KBM-7 (cell line): ENCODE measurements at regions not wholly inside any gene's neighbourhood (a gene's known extent, or its start where the extent isn't known, plus 50 kb on each side); places are given as distances from the start of the nearest gene placed in this dataset.
"Not testable (repeated sequence)": the region's sequence is repeated elsewhere in the genome, so short reads cannot be mapped to it uniquely, and the experiment has no call there.

ENCODE experiments used
- DNase-seq: peaks from one replicate; pipeline ENCODE4 v3.0.0-alpha.2; 2015
- in situ Hi-C: fragments of 300-500 bp; cut with MboI; formaldehyde crosslinking; loops from 2 replicates; pipeline ENCODE4 v1.14.3; 2020; ENCODE audit warnings: low sequenced_read_pairs, low pct_unique_long_range_greater_than_20kb, mixed read lengths

DNA sequence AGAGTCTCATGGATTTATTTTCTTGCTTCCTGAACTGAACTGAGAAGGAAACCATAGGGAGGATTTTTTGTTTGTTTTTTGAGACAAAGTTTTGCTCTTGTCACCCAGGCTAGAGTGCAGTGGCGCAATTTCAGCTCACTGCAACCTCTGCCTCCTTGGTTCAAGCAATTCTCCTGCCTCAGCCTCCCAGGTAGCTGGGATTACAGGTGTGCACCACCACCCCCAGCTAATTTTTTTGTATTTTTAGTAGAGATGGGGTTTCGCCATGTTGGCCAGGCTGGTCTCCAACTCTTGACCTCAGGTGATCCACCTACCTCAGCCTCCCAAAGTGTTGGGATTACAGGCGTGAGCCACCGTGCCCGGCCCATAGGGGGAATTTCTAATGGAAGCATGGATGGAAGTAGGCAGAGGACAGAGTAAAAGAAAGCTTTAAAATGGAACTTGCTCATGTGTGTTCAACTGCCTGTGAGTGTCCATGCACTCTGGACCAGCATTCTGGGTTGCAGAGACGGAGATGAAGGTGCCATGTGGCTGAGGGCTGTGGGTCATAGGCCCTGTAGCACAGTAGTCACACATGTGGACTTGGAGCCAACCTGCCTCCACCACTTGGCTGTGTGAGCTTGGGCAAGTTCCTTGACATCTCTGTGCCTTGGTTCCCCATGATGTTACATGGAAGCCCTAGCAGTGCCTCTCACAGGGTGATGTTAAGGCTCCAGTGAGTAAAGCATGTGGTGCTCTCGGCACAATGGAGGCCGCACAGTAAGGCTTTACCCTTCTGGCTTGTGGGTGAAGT is 68.5 kb upstream of the ID2 start:
- DNase-seq, in situ Hi-C loops: not testable (repeated sequence)

DNA sequence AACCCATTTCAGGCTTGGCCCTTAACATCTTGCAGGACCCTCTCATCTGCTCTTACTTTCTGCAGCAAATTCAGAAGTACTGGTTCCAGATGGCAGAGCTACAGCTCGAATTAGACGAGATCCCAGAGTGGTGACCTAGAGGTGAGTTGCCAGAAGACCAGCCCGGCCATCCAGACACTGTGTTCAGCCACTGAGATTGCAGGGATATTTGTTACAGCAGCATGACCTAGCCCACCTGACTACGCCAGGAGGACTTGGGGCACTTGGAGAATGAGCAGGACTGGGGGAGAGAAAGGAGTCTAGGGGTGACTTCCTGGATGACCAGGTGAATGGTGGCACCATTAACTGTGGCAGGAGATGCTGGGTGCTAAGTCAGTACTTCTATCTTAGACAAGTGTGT is 67.2 kb upstream of the ID2 start:
- DNase-seq: no peak
- in situ Hi-C loops: no loop called here

DNA sequence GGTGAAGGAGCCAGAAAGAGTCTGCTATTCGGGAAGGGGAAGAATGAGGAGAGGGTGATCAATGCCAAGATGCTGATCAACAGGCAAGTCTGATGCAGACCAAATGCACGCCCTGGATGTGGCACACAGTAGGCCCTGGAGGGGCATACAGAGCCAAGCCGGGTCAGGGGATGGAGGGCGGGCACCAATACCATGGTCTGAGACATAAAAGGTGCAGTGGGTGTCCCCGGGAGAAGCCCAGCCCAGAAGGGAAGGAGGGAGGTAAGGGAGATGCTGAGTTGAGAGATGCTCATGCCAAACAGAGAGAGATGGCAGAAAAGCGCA is 66.6 kb upstream of the ID2 start:
- no peak for DNase-seq
- in situ Hi-C loops: no loop called here

DNA sequence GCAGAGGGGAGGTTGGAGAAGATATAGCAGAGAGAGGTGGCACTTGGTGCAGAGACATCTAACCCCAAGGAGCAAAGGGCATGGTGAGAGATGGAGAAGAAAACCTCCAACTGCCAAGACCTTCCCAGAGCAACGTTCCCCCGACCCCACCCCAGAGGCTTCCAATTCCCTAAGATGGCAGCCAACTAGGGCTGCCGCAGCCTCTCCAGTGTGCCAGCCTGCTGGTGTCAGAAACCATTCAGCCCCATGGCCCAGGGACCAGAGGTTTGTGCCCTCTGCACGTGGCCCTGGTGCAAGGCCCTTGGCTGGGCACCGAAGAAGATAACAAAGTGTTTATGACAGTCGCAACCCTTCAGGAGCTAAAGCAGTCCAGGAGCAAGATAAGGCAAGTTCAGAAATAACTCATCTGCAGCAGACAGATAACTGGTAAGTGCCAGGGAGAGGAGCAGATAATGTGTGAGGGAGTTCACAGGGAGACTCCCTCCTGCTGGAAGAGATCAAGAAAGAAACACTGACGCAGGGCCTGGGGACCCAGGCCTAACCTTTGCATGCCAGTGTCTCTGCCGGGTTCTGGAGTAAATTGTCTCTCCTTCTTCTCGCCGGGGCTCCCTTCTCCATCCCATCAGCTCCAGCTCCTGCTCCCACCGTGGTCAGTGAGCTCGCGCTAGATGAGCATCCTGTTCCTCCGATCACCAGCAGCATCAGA is 66.1 kb upstream of the ID2 start:
- in situ Hi-C loops: no loop called here
- no peak for DNase-seq

DNA sequence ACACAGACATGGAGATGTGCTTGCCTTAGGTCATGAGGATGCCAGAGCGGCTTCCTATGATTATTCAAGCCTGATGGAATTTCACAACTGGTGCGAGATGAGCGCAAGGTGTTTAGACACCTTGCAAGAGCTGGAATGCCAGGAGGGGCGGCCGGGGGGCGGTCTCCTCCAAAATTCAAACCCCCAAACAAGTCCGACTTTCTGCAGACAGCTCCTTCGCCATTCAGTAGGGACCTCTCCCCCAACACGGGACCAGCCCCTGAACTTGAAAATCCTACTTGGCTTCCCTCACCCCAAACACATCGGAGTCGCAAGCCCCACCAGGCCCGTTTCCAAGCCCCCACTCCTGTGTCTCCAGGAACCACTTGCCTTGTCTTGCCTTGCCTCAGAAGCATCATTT is 64.8 kb upstream of the ID2 start:
- DNase-seq: no peak
- in situ Hi-C loops: no loop called here

DNA sequence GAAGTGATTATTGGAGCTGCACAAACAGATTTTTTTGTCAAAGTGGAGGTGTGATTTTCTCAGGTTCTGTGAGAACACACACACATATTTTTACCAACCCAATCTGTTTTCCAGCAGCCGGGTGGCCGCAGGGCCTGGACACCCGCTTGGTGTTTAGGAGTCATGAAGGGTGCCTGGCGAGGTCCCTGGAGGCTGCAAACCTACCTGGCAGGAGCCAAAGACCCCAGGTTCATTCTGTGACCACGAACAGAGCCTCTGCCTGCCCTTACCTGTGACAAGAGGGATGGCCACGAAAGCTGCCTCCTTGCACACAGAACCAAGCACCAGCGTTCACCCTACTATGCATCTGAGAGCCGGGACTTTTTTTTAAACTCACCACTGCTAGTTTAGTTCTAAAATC is 64.3 kb upstream of the ID2 start:
- in situ Hi-C loops: no loop called here
- no peak for DNase-seq

DNA sequence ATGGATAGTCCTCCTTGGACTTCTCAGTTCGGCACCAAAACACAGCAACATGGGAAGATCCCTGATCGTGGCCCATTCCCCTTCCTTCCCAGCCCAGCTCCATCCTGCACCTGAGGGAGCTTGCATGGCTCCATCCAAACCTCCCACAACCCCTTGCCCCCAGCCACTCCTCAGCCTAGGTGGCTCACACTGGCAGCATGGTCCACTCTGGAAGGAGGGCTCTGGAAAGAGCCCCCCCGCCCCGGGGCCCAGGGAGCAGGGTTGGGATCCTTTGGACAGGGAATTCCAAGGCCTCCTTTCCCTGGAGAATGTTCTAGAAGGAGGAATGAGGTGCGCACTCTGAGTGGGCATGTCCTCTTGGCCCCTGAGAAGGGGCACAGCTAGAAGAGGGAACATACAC is 62.8 kb upstream of the ID2 start:
- no peak for DNase-seq
- in situ Hi-C loops: no loop called here

DNA sequence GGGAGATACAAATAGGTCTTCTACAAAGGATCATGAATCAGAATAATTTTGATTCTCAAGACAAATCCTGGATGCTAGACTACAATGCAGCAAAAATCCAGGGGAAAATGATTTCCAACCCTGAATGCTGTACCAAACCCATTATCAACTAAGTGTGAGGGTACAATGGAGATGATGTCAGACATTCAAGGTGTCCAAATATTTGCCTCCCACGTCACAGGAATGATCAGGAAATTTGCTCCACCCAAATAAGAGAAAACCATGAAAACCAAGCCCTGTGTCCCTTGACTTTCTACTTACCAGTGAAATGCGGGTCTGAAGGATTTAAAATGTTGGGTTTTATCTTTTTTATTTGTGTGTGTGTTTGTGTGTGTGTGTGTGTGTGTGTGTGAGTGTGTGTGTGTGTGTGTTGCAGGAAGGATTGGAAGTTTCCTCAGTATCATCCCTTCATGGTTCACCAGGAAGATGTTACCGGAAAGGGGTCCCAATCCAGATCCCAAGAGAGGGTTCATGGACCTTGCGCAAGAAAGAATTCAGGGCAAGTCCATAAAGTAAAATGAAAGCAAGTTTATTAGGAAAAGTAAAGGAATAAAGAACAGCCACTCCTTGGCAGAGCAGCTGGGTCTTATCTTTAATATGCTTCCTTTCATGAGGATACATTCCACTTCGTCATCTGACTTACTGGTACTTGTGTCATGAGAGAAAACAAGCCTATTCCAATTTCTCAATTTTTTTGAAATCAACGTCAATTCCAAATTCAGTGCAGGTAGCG is 61.1 kb upstream of the ID2 start:
- DNase-seq: no peak
- in situ Hi-C loops: no loop called here

DNA sequence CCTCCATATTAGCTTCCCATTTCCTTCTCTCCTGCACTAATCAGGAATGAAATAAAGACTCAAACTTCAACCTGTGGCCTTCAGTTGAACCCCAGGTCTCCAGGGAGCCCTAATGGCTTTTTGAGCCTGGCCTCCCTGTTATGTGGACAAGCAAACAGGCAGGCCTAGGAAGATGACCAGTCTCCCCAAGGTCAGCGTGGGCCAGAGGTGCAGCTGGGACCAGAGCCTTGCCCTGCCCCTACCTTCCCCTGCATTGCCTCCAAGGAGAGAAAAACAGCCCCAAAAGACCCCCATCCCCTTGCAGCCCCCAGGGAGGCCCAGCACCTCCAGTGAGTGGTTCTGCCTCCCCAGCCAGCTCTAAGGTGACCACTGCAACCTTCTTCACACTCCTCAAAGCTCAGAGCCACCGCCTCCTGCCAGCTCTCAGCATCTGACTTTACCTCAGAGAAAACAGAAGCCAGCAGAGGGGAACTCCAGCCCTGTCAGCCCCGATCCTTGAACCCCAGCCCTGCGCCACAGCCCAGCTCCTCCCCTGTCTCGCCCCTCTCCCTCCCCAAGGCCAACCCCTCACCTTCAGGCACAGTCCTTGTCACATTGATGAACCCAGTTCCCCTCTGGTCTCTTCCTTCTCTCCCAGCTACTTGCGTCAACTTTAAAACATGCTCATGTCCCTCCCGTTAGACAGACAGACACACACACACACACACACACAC is 59.5 kb upstream of the ID2 start:
- in situ Hi-C loops: no loop called here
- peak; percentile 12 for DNase-seq

DNA sequence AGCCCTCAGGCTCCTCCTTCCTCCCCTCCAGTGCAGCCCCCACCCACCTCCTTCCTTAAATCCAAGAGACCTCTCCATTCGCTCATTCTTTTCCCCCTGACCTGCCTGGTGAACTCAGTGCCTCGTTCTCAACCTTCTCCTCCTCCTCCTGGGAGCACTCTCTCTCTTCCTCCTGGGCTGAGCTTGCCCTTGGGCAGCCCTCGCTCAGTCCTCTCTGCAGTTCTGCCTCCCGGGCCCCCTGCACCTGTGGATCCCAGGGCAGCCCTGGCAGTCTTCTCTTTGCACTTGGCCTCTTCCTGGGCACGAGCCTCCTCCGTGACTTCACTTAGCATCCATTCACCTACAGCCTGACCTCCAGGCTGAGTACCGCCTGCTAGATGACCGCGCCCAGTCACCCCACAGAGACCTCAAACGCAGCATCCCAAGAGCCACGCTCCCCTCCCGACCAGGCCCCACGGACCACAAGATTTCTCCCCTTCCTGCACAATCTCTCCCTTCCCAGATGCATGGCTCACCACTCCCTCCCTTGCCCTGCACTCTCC is 58.9 kb upstream of the ID2 start:
- in situ Hi-C loops: no loop called here
- no peak for DNase-seq

DNA sequence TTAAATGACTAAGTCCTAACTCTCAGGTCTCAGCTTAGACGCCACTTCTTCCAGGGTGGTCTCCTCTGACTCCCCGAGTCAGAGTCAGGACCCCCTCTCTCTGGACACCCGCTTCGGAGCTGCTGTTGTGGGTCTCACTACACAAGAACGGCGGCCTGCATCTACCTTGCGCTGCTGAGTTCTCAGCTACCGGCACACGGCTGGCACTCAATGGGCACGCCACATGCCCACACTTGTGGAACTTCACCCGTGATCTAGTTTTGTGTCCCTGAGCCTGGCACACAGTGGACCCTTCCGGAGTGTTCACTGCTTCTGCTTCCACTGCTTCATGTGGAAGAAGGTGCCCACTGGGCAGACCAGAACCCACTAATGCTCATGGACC is 58.3 kb upstream of the ID2 start:
- DNase-seq: no peak
- in situ Hi-C loops: no loop called here

DNA sequence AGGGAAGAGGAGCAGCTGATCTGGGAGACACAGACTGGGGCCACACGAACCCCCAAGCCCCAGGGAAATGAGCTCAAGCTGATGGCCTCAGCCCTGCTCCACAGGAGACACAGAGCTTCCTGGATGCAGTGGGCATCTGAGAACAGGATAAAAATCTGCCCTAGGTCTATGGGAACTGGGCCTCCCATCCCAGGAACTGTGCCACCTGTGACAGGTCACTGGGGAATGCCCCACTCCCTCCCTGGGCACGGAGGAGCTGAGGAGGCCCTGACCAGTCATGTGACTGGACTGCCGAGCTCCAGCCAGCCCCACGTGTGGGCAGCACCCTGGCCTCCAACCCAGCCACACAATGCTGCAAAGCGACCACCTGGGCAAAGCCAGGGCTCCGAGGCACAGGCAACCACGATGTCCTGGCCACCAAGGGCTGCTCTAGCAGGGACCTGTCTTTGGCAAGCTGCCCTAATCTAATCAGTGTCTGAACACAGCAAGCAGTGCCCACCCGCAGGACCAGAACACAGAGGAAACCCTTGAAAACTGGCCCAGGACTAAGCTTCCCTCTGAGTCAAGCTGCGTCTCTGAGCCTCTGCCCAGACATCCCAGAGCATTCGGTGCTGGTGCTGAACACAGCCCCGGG is 57.8 kb upstream of the ID2 start:
- no peak for DNase-seq
- in situ Hi-C loops: no loop called here

DNA sequence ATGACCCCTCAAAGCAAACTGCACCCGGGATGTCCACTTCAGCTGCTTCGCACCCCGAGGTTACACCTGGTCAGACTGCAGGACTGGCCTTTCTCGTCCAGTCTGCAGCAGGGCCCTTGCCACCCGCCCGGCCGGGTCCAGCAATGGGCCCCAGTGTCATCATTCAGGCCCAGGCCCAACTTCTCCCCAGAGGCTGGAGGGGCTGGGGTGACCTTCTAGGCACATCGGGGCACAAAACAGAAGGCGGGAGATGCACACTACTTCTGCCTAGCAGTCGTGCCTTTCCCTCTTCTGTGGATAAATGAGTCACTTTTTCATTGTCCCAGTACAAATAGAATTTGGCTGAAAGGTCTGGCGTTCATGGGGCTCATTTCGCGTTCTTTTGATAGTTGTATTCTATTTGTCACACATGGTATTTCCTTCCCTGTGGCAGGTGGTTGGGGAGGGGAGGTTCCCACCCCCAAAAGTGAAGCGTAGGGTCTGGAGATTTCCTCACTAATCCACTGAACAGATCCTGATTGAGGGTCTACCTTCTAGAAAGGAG is 56.9 kb upstream of the ID2 start:
- in situ Hi-C loops: no loop called here
- DNase-seq: no peak

DNA sequence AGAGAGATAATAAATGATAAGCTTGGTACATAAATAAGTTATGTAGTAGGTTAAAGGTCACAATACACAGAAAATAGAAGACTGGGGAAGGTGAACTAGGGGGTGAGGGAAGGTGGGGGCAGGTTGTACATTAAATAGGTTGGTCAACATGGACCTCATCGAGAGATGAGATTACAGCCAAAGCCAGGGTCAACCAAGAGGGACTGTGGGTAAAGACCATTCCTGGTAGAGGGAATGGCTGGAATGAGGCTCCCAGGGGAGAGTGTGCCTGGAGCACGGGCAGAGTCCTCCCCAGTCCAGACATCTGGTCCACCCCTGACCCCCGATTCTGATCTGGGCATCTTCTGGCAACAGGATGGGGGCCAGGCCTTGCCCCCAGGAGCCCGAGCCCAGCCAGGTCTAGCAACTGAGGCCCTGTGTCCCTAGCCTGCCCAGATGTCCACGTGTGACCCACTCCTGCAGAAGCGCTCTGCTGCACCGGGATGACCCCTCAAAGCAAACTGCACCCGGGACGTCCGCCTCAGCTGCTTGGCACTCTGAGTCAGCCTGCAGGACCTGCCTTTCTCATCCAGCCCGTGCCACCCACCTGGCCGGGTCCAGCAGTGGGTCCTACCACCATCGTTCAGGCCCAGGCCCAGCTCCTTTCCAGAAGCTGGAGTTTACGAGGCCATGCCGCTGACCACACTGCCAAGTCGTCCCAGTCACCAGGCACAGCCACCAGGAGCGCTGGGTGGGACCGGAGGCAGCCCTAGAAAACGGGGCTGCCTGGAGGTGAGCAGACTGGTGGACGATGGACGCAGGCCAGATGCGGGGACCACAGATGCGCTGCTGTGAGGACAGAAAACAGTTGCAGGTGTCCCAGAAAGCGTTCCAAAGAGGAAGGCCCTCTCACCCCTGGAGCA is 56.2 kb upstream of the ID2 start:
- in situ Hi-C loops: no loop called here
- DNase-seq: no peak

DNA sequence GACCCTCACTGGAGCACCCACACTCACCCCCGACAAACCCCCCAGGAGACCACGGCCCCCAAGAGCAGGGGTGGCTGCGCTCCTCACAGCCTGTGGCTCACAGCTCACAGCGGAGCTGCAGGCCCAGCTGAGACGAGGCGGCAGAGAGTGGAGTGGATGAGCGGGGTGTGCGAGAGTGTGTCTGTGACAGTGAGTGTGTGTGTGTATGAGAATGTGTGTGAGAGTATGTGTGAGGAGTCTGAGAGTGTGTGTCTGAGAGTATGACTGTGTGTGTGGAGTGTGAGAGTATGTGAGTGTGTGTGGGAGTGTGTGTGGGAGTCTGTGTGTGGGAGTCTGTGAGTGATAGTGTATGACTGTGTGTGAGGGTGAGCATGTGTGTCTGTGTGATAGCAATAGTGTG is 55.3 kb upstream of the ID2 start:
- DNase-seq: no peak
- in situ Hi-C loops: no loop called here

DNA sequence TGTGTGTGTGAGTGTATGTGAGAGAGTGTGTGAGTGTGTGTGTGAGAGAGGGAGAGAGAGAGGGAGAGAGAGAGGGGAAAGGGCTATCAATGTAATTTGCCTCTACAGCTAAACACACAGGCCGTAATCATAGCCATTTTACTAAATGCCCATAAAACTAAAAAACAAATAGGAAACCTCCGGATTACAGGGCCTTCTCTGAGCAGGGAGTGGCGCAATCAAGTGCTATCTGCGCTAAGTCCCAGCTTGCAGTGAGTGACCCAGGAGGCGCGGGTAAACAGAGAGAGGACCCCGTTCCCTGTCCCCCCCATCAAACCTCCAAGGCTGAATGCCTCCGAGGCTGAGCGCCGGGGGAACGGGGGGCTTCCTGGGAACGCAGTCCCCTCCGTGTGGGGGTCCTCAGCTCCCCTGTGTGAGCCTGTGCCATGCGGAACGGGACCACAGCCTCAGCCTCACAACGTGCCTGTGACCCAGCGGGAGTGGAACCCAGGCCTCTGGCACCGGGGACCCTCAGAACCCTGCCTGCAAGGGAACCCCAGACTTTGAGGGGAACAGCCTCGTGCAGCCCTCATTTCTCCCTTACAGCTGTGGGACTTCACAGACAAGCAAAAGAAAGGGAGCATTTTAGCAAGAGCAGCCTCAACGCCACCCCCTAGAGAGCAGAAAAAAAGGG is 54.7 kb upstream of the ID2 start:
- in situ Hi-C loops: no loop called here
- no peak for DNase-seq

DNA sequence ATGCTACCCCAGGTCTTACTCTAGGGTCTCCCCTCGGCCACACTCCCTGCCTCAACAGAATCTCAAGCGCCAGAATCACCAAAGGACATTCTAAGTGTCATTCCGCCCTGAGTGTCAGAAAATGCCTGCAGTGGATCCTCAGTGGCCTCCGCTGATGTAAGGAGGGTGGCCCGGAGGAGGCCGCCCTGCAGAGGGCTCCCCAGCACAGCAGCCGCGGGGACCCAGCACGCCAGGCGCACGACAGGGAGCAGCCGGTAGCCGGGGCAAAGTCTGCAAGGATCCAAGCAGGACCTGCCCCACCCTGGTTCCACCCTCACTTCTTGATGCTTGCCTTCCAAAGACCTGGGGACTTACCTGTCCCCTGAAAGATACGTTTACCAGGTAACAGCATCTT is 54.2 kb upstream of the ID2 start:
- DNase-seq: no peak
- in situ Hi-C loops: no loop called here
